ENCODE measurements at regions not wholly inside any gene's neighbourhood (a gene's known extent, or its start where the extent isn't known, plus 50 kb on each side); places are given as distances from the start of the nearest gene placed in this dataset.
"Not testable (repeated sequence)": the region's sequence is repeated elsewhere in the genome, so short reads cannot be mapped to it uniquely, and the experiment has no call there.

DNA sequence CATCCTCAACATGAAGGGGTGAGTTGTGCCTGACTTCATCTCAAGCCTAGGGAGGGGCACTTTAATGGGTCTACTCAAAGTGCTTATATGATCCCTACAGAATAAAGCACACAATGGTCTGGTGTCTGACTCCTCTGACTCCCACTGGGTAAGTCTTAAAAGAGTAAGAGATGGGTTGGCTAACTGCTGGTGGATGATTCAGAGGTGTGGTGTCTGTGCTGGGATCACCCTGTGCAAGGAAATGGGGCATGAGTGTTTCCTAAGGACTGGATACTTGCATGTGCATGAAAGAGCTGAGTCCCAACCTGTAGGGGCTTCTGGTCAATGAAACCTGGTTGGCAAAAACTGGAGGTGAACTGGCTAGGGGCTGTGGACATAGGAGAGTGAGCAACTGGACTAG lies 158.8 kb downstream of the IL20RB start:
- DNase-seq: no peak

DNA sequence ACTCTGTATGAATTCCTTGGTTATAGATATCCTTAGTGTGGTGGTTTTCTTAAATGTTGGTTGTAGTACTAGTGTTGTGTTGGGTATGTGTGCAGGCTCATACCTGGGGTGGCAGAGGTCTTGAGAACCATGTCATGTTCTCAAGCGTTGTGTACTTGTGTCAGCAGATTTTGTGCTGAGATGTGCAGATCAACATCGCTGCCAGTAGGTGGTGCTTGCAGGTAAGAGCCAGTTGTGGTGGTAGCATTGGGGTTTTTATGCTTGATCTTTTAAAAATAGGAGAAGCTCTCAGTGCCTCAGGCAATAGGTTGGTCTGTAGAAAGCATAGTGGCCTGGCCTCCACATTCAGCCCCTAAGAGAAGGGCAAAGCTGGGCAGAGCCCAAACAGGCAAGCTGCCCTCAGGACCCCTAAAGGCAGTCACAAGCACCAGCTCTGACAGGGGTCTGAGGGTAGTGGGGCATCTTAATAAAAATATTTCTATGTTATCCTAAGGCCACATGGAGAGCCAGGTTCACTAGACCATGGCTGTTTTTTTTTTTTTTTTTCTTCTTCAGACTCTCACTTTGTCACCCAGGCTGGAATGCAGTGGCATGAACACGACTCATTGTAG lies 164.0 kb downstream of the IL20RB start:
- no peak for DNase-seq

DNA sequence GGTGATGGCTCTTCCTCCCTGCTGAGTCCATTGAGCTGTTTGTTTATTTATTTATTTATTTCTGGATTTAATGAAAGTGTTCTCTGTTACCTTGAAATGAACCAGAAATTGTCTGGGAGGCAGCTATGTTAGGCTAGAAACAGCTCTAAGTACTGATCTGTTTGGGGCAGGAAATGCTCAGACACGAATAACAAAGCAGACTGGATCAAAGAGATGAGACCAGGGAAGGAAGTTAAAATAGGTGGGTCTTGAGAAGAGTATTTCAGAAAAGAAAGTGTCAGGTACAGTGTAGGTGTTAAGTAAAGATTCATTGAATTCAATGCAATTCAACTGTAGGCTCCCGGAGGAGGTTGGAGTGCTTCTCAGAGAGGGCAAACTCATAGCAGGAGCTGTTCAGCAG lies 173.3 kb downstream of the IL20RB start:
- DNase-seq: no peak

DNA sequence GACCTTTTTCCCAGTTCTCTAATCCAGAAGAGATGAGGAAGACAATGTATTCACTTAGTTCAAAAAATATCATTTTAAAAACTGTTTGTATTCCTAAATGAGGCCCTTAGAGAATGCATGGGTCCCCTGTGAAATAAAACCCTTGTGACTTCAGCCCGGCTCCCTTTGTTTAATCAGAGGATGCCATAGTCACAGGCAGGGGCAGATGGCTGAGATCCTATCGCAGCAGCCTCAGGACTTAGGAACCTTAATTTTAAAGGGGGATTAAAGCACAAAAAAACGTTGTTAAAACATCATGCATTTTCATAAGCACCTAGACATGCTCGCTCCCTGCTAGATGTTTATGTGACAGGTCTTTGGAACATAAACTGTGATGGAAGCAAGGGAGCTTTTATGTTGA lies 176.6 kb downstream of the IL20RB start:
- DNase-seq: no peak

DNA sequence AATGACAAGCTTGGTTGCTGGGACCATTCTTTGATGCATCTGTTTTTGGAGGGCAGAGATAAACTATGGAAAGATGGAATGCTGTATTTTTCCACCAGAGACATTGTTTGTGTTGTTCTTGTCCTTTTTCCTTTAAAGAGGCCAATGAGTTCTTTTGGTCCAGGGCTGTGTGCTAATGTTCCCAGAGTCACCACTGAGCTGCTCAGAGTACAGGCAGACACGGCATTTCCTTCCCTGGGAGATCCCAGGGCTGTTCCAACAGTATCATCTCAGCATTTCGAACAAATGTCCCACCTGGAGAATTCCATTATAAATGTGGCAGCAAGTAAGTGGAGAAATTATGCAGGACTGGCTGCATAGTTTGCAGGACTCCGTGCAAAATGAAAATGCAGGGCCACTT lies 190.6 kb downstream of the IL20RB start:
- no peak for DNase-seq

DNA sequence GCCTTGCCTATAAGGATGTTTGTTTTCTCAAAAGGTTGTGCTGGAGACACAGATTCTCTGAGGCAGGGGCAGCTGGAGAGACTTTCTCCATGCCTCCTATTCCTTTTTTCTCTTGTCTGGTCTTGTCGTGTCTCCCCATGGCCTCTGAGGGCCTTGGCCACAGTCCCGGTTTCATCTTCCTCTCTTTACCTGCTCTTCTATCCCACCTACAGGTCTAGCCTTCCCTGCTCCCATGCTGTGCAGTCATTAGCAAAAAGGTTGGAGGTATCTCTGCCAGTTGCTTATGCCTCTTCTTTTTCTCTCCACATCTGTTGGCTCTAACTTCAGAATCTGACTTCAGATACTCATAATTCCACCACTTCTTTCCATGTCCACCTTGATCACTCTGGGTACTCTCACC lies 191.1 kb downstream of the IL20RB start:
- no peak for DNase-seq

DNA sequence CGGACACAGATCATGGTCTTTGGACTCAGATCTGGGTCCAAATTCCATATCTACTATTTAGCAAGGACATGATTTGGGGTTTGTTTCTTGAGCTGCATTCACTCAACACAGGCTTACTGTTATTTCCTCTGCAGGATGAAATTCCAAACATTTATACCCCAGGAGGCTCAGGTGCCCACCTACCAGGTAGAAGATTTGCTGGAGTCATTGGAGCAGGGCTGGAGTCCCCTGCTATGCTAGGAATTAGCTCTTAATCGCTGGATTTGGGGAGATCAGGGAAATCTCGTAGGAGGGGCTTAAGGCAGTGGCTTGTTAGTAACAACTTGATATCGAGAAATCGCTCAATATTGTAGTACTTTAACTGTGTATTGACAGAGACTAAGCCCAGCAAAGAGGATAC lies 193.0 kb downstream of the IL20RB start:
- no peak for DNase-seq

DNA sequence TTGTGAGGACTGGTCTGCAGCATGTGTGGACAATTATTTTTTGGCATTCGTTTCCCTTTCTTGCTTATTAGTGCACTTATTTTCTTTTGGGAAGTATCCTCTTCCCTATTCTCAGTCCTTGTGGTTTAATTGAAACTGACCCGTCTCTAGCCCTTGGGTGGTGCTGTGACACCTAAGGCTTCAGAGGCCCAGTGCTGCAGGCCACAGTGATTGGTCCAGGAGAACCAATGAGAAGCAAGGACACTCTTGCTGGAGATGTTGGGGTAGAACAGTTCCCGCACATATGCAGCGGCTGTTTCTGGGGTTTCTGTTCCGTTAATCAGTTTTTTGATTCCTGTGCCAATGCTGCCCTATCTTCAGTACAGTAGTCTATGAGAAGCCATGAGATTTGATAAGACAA lies 195.3 kb downstream of the IL20RB start:
- not testable (repeated sequence) for DNase-seq

DNA sequence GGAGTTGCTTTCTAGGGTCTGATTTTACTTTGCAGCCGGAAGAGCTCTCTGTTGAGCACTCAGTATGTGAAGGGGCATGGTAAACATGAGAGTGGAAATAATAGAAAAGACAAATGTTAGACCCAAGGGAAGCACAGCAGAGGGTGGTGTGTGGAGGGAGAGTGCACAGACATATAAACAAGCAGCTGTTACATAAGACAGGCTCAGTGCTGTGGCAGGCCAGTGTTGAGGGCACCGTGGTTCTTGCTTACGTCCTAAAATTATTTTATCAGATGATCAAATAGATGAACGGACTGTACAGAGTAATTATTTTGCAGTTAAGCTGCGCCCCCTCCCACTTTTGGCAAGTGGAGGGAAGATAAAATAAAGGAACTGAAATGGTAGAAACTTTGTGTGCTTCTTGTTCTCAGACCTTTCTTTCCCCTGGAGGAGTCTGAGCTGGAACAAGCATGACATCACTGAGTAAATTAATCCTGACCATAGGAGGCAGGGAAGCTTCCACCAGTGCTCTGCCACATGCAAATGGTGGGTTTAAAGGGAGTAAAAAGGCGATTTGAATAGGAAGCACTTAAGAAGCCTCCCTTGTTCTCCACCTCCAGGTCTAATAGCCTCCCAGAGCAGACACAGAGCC lies 205.6 kb downstream of the IL20RB start:
- DNase-seq: no peak

DNA sequence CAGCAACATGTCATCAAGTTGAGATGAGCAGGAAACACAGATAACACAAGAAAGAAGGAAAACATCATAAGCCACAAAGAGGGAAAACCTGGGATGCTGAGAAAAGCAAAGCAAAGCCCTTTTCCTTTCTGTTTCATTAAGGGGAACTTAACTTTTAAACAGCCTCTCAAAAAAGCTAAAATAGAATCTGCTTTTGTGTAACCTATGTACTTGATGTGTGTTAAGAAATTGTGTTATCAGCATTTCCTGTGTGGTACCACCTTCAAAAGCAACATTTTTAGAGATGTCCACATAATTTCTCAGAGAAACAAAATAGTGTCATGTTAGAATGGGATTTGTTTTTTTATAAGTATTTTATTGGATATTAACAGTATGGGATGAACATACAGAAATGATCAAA lies 206.2 kb downstream of the IL20RB start:
- no peak for DNase-seq

DNA sequence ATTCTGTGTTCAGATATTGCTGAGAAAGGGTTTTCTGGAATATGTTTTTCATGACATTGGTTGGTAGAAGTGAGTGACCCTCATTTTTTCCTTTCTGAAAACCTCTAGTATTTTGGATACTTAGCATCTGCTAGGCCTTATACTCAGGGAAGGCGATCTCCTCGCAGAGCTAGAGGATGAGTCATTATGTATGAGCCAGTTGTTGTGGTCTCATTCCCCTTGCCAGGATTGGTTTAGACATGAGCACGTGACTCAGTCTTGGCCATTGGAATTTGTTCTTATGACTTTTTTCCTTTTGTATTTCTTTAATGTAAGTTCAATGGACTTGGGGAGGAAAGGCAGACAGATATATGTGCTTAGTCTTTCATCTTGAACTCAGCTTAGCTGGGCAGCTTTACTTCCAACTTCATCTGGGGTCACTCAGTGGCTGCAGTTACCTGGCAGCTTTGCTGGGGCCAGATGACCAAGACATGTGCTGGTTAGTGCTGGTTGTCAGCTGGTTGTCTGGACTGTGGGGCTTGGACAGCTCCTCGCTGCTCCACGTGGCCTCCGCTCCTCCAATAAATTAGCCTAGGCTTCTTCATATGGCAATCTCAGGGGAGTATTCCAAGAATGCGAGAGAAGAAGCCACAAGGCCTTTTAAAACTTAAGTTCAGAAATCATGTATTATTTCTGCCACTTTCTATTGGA lies 207.5 kb downstream of the IL20RB start:
- no peak for DNase-seq

DNA sequence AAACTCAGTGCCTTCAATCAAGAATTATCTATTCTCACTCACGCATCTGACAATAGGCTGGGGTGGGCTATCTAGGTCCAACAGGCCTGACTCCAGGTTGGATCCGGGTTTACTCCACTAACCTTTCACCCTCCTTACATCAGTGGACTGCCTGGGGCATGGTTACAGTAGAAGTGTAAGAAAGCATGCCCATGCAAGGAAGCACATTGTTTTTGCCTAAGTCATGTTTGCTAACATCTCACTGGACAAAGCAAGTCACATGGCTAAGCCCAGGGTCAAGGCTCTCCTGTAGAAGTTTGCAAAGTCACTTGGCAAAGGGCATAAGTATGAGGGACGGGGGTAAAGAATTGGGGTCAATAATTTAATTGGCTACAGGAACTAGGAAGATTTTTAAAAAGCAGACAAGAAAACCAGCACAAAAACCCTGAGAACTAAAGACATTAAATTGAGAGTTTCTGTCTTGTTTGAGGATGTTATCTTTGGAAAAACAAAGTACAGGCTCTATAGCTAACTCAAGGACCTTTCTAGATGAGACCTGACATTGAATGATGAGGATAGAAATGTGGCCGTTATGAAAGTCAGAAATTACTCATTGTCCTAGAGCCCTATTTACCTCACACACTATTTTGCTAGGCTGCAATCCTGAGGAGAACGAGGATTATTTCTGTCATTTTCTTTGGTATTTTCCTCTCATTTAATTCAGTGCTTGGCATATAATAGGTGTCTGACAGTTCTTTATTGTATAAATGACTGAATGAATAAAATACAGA lies 214.2 kb downstream of the IL20RB start:
- no peak for DNase-seq

DNA sequence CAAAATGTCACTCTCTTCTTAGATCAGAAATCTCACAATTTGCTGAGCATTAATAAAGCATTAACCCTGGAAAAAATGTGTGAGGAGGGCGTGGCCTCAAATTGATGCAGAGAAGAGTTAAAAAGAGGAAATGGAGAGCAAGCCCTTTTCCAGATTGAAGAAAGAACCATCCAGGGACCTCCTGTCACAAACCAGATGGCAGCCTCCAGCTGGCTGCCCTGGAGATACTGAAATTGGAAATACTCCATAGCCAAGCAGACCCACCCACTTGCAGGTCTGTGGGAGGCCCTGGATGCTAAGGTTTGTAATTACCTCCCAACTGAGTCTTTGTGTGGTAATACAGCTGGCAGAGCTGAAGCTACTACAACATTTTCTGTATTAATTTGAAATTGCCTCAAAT lies 214.9 kb downstream of the IL20RB start:
- no peak for DNase-seq

DNA sequence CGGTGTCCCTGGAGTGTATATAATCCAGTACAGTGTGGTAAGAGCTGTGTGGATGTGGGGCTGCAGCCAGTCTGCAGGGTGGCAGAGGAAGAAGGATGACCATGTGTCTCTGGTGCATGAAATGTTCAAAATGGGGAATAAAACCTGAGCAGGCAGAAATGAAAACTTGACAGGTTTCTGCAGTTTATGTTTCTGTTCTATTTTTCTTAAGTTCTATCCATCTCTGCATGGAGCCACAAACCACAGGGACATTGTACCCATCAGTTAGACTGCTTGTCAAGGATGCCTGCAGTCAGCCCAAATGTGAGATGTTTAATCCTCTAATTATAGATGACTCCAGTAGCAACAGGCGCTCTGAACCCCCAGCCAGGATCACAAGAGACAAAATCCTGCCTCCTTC lies 216.7 kb downstream of the IL20RB start:
- no peak for DNase-seq

DNA sequence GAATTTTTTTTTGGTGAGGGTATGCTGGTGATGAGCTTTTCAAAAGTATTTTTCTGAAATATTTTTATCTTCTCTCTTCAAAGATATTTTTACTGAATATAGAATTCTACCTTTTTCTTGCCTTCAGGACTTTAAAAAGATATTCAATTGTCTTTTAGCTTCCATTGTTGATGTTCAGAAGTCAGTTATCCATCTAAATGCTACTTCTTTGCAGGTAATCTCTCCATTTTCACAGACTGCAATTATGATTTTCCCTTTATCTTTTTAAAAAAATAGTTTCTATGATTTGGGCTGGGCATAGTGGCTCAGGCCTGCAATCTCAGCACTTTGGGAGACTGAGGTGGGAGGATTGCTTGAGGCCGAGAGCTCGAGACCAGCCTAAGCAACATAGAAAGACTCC lies 222.4 kb downstream of the IL20RB start:
- DNase-seq: no peak

DNA sequence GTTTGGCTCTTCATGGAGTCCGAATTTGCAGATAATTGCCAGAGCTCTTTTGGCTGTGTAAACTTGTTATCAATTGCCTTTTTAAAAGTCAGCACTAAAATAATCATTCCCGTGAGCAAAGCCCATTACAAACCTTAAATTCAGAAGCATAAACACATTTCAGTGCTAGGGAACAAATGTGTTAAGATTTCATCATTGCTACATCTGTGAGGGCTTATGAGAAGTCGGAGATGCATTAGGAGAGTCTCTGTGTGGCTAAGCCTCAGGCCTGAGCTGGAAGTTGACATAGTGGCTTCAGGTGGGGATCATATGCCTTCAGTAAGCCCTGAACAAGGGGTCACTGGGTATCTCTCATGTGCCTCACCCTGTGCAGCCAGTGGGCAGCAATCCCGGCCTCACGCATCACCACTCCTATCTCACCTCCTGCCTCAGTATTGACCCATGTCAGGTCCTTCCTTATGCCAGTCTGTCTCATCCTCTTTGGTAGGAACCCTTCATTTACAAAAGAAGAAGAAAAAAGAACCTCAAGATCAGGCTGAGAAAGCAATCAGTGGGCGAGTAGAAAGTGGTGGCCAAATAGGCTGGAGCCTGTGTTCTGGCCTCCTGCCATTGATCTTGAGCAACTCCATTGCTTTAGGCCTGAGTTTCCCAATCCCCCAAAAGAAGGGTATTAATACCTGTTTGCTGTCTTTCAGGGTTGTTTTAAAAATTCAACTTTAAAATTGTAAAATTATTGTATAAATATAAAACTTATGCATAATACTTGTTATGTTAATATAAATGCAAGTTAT lies 233.5 kb downstream of the IL20RB start:
- DNase-seq: no peak

DNA sequence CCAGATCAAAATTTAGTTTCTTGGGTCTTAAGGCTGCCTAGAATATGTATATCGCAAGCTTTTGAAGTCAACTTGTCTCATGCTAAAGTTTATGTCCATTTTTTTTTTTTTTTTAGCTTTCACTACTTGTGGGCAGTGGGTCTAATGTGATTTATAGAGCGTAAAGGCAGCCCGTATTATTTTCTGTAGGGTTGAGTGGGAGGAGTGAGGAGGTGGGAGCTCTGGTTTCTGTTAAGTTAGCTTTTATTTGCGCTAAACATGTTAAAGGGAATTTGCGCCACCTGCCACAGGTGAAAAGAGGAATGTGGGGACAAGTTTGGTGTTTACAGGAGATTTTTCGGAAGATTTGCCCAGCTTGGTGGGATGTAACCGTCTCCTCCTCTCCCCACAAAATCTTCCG lies 234.2 kb downstream of the IL20RB start:
- no peak for DNase-seq

DNA sequence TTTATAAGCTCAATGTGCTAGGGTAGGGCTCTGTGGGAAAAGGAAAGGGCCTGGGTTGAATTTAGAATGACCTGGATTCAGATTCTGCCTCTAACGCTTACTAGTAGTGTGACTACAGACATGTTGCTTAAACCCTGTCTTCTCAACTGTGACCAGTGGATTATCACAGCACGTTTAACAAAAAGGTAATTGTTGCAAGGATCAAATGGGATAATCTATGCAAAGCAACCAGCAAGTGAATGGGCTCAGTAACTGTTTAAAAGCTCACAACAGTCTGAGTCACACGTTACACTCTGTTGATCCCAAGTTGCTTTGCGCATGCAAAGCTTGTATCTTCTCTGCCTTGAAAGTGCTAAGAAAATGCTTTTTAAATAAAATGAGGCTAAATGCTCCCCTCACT lies 236.5 kb downstream of the IL20RB start:
- no peak for DNase-seq

DNA sequence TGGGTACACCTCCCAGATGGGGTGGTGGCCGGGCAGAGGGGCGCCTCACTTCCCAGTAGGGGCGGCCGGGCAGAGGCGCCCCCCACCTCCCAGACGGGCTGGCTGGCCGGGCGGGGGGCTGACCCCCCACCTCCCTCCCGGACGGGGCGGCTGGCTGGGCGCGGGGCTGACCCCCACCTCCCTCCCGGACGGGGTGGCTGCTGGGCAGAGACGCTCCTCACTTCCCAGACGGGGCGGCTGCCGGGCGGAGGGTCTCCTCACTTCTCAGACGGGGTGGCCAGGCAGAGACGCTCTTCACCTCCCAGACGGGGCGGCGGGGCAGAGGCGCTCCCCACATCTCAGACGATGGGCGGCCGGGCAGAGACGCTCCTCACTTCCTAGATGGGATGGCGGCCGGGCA lies 240.6 kb downstream of the IL20RB start:
- not testable (repeated sequence) for DNase-seq

DNA sequence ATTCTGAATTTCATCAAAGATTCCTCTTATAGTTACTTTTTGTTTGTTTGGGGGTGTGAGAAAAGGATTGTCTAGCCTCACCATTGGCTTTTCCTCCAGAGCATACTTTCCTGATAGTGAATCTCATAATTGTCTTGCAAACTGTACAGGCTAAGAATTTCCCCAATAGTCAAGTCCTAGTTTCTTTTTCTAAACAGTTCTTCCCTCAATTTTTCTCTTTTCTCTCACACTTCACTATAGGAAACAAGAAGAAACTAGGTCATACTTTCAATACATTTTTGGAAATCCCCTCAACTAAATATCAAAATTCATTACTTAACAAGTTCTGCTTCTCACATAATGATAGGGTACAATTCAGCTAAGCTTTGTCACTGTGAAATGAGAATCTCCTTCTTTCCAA lies 241.9 kb downstream of the IL20RB start:
- no peak for DNase-seq

DNA sequence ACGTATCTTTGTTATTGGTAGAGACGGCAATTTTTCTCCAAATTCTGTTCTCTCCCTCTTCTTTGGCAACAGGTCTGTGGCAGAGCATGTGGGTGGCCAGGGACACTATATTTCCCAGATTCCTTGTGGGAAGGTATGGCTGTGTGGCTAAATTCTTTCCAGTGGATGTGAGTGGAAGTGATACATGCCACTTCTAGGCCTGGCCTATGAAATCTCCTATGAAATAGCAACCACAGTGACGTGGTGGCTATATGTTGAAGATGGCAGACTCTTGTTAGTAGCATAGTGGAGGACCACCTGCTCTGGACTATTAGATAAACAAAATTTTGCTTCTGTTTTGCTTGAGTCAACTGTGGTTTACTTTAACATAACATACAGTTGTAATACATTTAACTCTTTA lies 243.3 kb downstream of the IL20RB start:
- DNase-seq: no peak

DNA sequence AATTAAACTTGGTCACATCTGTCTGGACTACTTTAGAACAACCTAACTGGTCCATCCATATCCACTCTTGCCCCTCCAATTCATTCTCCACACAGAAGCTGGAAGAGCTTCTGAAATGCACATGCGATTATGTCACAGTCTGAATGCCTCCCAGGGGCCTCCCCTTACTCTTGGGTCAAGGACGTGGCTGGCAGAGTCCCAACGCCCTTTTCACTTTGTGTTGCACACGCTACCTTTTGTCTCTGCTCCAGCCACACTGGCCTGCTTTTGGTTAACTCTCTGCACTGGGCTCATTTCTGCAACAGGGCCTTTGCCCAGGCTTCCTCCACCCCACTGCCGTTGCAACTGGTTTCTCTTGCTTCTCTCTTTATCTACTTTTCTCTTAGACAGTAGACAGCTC lies 245.2 kb downstream of the IL20RB start:
- no peak for DNase-seq

DNA sequence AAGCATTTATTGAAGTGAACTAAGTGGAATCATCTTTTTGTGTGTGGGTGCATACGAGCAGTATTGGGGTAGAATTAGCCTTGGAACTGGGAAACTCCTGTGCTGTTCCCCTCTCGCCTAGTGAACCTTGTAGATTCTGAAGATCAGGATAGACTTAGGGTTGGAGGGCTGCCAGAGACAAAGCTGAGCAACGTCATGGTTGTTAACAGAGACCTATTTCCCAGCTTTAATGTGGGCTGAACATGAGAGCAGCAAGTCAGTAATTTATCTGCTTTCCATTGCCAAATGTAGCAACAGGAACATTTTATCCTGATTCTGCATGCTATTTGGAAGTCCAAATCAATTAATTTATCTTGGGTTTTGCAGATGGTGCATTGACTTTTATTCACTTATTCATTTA lies 246.6 kb downstream of the IL20RB start:
- DNase-seq: no peak
